ENCODE measurements at regions not wholly inside any gene's neighbourhood (a gene's known extent, or its start where the extent isn't known, plus 50 kb on each side); places are given as distances from the start of the nearest gene placed in this dataset.
"Not testable (repeated sequence)": the region's sequence is repeated elsewhere in the genome, so short reads cannot be mapped to it uniquely, and the experiment has no call there.

DNA sequence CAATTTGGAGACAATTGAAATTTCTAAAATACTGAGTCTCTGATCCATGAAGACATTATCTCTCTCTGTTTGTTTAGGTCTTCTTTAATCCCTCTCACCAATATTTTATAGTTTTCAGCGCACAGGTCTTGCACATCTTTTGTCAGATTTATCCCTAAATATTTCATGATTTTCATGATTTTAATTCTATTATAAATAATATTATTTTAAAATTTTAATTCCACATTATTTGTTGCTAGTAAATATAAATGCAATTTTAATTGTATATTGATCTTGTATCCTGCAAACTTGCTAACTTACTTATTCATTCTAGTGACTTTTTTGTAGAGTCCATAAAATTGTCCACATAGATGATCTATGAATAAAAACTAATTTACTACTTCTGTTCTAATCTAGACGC, 112.6 kb upstream of the TNPO1 start:
- TF ChIP-seq EP300 (IDR thresholded peaks at IDR 0.05) (no peak), POLR2A (IDR thresholded peaks at IDR 0.05; ENCODE audit: low read depth) (no peak), POLR2AphosphoS5 (IDR thresholded peaks at IDR 0.05) (no peak)
- TF ChIP-seq, protein P1, sequence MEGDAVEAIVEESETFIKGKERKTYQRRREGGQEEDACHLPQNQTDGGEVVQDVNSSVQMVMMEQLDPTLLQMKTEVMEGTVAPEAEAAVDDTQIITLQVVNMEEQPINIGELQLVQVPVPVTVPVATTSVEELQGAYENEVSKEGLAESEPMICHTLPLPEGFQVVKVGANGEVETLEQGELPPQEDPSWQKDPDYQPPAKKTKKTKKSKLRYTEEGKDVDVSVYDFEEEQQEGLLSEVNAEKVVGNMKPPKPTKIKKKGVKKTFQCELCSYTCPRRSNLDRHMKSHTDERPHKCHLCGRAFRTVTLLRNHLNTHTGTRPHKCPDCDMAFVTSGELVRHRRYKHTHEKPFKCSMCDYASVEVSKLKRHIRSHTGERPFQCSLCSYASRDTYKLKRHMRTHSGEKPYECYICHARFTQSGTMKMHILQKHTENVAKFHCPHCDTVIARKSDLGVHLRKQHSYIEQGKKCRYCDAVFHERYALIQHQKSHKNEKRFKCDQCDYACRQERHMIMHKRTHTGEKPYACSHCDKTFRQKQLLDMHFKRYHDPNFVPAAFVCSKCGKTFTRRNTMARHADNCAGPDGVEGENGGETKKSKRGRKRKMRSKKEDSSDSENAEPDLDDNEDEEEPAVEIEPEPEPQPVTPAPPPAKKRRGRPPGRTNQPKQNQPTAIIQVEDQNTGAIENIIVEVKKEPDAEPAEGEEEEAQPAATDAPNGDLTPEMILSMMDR (IDR thresholded peaks at IDR 0.05), result no peak
- Histone ChIP-seq H3K27me3 (peaks cover 0 to 5% (median 0%) of the 10 kb centered on the region in 4 donors), H3K36me3 (no peaks in the 10 kb centered on the region), H3K27ac (replicated peaks in 1 of 4) (no peak overlapping the region), H3K9me3 (no peaks in the 10 kb centered on the region), H3K4me3 (no peak overlapping the region), H3K4me1 (no peaks in the 10 kb centered on the region)
- WGBS, result 66% methylated on average over 2 of the region's 2 CpGs
- DNase-seq (ENCODE audit: extremely low spot score), result no peak
- intact Hi-C loops (cut with DNase I), result no loop called here

- Histone ChIP-seq H3K4me3 (no peak overlapping the region), H3K36me3 (no peaks in the 10 kb centered on the region), H3K9me3 (no peaks in the 10 kb centered on the region), H3K4me1 (no peaks in the 10 kb centered on the region), H3K27ac (replicated peaks in 1 of 4) (no peak overlapping the region), H3K27me3 (no peaks in the 10 kb centered on the region)
- intact Hi-C loops (cut with DNase I), result no loop called here
- WGBS, result 78% methylated on average over 5 of the region's 5 CpGs
- DNase-seq (ENCODE audit: extremely low spot score), result no peak
- TF ChIP-seq POLR2AphosphoS5 (IDR thresholded peaks at IDR 0.05) (no peak), EP300 (IDR thresholded peaks at IDR 0.05) (no peak), POLR2A (IDR thresholded peaks at IDR 0.05; ENCODE audit: low read depth) (no peak)
- TF ChIP-seq, protein P1 (IDR thresholded peaks at IDR 0.05), result no peak
These were observed 113.5 kb upstream of the TNPO1 start for GRCh38 chr5:72702881-72703434.

- intact Hi-C loops (cut with DNase I); H3K9me3 ChIP-seq; H3K4me3 ChIP-seq: not testable (repeated sequence)
These were observed 114.4 kb upstream of the TNPO1 start for GRCh38 chr5:72702105-72702504.

DNA sequence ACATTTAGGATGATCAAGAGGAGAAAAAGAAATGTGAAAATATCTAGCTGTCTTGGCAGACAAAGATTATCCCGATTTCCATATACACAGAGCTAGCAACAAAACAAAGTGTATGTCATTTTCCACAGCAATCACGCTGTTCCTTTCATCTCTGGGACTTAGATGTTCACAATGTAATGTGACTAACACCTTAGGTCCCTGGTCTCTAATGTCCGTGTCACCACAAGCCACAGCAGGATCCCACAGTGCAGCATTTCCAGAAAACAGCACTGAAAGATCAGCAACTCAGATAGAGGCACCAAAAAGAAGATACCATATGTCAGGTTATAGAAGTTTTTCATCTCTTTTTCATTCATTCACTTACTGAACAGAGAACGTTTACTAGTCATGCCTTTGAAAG, 118.0 kb upstream of the TNPO1 start:
- Histone ChIP-seq H3K27me3 (no peaks in the 10 kb centered on the region), H3K27ac (replicated peaks in 1 of 4) (no peak overlapping the region), H3K4me3 (no peak overlapping the region), H3K9me3 (no peaks in the 10 kb centered on the region), H3K4me1 (no peaks in the 10 kb centered on the region), H3K36me3 (no peaks in the 10 kb centered on the region)
- TF ChIP-seq, protein P1 (IDR thresholded peaks at IDR 0.05), result no peak
- TF ChIP-seq EP300 (IDR thresholded peaks at IDR 0.05), result no peak
- TF ChIP-seq POLR2AphosphoS5 (IDR thresholded peaks at IDR 0.05), result no peak
- no peak for TF ChIP-seq POLR2A (IDR thresholded peaks at IDR 0.05; ENCODE audit: low read depth)
- intact Hi-C loops (cut with DNase I), result no loop called here
- no peak for DNase-seq (ENCODE audit: extremely low spot score)
- 46% methylated on average over 4 of the region's 4 CpGs for WGBS

More at GRCh38 chr5:72702105-72702504, 114.4 kb upstream of the TNPO1 start:
- H3K36me3 ChIP-seq; H3K27me3 ChIP-seq; H3K4me1 ChIP-seq; DNase-seq (ENCODE audit: extremely low spot score); H3K27ac ChIP-seq (replicated peaks in 1 of 4): not testable (repeated sequence)

GRCh38 chr5:72697622-72698021, 118.8 kb upstream of the TNPO1 start:
- Histone ChIP-seq H3K27ac (replicated peaks in 1 of 4) (no peak overlapping the region), H3K4me3 (no peak overlapping the region), H3K36me3 (no peaks in the 10 kb centered on the region), H3K9me3 (no peaks in the 10 kb centered on the region), H3K4me1 (peaks cover 0 to 5% (median 0%) of the 10 kb centered on the region in 4 donors), H3K27me3 (no peaks in the 10 kb centered on the region)
- WGBS, result 92% methylated on average over 2 of the region's 2 CpGs
- DNase-seq (ENCODE audit: extremely low spot score), result no peak
- no peak for TF ChIP-seq POLR2A (IDR thresholded peaks at IDR 0.05; ENCODE audit: low read depth)
- no peak for TF ChIP-seq POLR2AphosphoS5 (IDR thresholded peaks at IDR 0.05)
- TF ChIP-seq, protein P1 (IDR thresholded peaks at IDR 0.05), result no peak
- TF ChIP-seq EP300 (IDR thresholded peaks at IDR 0.05), result no peak
- intact Hi-C loops (cut with DNase I), result no loop called here

Measured in esophagus muscularis mucosa (tissue), 4 donors.